Esophagus muscularis mucosa (tissue), 4 donors: ENCODE measurements at regions not wholly inside any gene's neighbourhood (a gene's known extent, or its start where the extent isn't known, plus 50 kb on each side); places are given as distances from the start of the nearest gene placed in this dataset.

Experiments
- CTCF ChIP-seq, 3 experiments: fragments of 200-600 bp in 2 of 3; fragments of 450-650 bp in 1 of 3; sonication (generic) in 2 of 3; IDR thresholded peaks; one replicate each; pipeline ENCODE4 v1.5.1; 2017 to 2019; ENCODE audit warnings: antibody characterized with exemption in 3 of 3, mild to moderate bottlenecking in 2 of 3, moderate library complexity in 1 of 3
- EP300 ChIP-seq: sonication (generic); formaldehyde crosslinking; IDR thresholded peaks from one replicate; pipeline ENCODE4 v1.6.1; 2017; ENCODE audit warnings: antibody characterized with exemption
- POLR2A ChIP-seq: fragments of 450-650 bp; IDR thresholded peaks from one replicate; pipeline ENCODE4 v1.6.1; 2017; ENCODE audit warnings: antibody characterized with exemption, moderate library complexity, mild to moderate bottlenecking, low read depth
- POLR2AphosphoS5 ChIP-seq, 2 donors: sonication (generic); formaldehyde crosslinking; IDR thresholded peaks; one replicate each; pipeline ENCODE4 v1.6.1; 2017; ENCODE audit warnings: antibody characterized with exemption in 2 of 2

DNA sequence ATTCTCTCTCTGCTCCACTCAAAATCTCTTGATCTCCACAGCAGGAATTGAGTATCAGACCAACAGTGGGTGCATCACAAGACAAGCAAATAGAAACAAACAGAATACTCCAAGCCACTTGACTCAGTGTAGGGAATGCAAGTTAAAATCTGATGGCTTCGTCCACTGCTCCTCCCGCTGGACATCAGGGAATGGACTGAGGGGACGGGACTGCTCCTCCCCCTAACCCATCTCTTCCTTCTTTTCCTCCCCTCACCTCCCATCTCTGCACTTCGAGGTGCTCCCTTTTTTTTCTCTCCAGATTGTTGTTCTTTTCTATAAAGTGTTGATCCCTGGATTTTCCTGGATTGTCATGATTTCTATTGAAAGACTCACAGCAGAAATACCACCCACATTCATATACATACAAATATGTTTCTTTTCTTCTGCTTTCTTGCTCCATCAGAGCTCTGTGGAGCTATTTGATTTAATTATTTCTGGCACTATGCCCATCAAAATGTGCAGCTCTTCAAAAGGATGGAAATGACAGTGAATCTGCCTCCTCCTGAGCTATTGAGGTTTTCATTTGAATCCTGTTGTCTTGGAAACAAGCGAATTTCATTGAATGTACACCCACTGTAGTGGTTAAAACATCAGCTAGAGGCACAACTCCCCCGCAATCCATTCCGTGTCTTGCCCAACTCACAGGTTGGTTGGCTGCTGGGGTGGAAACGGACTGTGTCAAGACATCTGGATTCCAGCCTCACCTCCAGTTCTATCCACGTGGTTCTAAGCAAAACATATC lies 199.7 kb downstream of the SPTSSA start:
- TF ChIP-seq POLR2A: no peak
- no peak for TF ChIP-seq CTCF (IDR thresholded peaks at IDR 0.05)
- TF ChIP-seq POLR2AphosphoS5 (IDR thresholded peaks at IDR 0.05): no peak
- no peak for TF ChIP-seq EP300
